SU-DHL-6 (cell line): ENCODE measurements at regions not wholly inside any gene's neighbourhood (a gene's known extent, or its start where the extent isn't known, plus 50 kb on each side); places are given as distances from the start of the nearest gene placed in this dataset.

Experiments used
- EZH2phosphoT487 ChIP-seq: fragments of 200-600 bp; sonication (generic), shearing (Covaris generic); conservative IDR thresholded peaks from 2 replicates; pipeline ENCODE4 v1.6.1; 2018; ENCODE audit warnings: mild to moderate bottlenecking, antibody characterized with exemption, low read length, moderate library complexity, mixed read lengths
- TF ChIP-seq, protein P1 (sequence below): fragments of 200-600 bp; sonication (generic); IDR thresholded peaks from one replicate; pipeline ENCODE4 v1.5.1; 2017; ENCODE audit warnings: antibody characterized with exemption, mild to moderate bottlenecking, low read length, moderate library complexity; ENCODE audit not compliant: insufficient read depth, poor library complexity, severe bottlenecking

DNA sequence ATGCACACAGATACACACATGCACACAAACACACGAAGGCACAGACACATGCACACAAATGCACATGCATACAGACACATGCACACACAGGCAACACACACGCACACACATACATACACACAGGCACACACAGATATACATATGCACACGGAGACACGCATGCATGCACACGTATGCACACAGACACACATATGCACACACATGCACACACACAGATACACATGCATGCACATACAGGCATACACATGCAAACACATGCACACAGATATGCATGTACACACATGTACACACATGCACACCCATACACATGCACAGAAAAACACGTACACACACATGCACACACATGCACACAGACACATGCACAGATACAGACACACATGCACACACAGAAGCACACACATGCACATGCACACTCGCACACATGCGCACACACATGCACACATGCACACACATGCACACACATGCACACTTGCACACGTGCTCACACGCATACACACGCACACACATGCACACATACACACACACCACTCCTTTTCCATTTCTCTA, 70.8 kb upstream of the ALDH3B2 start:
- TF ChIP-seq, protein P1, sequence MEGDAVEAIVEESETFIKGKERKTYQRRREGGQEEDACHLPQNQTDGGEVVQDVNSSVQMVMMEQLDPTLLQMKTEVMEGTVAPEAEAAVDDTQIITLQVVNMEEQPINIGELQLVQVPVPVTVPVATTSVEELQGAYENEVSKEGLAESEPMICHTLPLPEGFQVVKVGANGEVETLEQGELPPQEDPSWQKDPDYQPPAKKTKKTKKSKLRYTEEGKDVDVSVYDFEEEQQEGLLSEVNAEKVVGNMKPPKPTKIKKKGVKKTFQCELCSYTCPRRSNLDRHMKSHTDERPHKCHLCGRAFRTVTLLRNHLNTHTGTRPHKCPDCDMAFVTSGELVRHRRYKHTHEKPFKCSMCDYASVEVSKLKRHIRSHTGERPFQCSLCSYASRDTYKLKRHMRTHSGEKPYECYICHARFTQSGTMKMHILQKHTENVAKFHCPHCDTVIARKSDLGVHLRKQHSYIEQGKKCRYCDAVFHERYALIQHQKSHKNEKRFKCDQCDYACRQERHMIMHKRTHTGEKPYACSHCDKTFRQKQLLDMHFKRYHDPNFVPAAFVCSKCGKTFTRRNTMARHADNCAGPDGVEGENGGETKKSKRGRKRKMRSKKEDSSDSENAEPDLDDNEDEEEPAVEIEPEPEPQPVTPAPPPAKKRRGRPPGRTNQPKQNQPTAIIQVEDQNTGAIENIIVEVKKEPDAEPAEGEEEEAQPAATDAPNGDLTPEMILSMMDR, result no peak
- TF ChIP-seq EZH2phosphoT487, result no peak
